ENCODE measurements at regions not wholly inside any gene's neighbourhood (a gene's known extent, or its start where the extent isn't known, plus 50 kb on each side); places are given as distances from the start of the nearest gene placed in this dataset.

DNA sequence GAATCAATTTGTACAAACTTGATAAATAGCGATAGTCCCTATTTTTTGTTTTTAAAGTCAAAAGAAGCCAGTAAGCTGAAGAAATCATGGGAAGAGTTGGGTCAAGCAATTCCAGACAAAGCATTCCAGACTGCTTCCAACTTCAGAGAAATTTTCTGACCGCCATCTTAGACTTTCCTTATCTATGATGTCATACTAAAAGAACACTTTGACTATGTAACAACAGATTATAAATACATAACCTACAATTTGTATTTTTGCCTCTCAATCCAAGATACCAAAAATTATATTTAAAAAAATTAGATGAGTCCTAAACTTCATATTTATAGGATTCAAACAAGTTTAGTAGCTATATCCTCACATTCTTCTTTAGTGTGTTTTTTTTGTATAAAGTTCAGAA lies 286.2 kb upstream of the KCNH8 start:
- TF ChIP-seq RAD21 (CRISPR knock-in tag; conservative IDR thresholded peaks at IDR 0.05 in 1 of 2, IDR thresholded peaks at IDR 0.05 in 1 of 2) (no peak), BHLHE40 (IDR thresholded peaks at IDR 0.05; ENCODE audit: low read length) (no peak), SP1 (CRISPR knock-in tag; IDR thresholded peaks at IDR 0.05) (no peak), BMI1 (IDR thresholded peaks at IDR 0.05; ENCODE audit: low read length) (no peak)

Data from K562 (cell line).